AG09319 (cell line): ENCODE measurements at regions not wholly inside any gene's neighbourhood (a gene's known extent, or its start where the extent isn't known, plus 50 kb on each side); places are given as distances from the start of the nearest gene placed in this dataset.

Experiments
- DNase-seq: peaks from one replicate; pipeline ENCODE4 v3.0.0-alpha.2; 2010; ENCODE audit warnings: low read depth; ENCODE audit errors: extremely low read depth
- TF ChIP-seq, protein P1 (sequence below): IDR thresholded peaks from 2 replicates; pipeline ENCODE4 v1.5.1; 2011; ENCODE audit warnings: low read depth, mild to moderate bottlenecking, inconsistent platforms, low read length, moderate library complexity

DNA sequence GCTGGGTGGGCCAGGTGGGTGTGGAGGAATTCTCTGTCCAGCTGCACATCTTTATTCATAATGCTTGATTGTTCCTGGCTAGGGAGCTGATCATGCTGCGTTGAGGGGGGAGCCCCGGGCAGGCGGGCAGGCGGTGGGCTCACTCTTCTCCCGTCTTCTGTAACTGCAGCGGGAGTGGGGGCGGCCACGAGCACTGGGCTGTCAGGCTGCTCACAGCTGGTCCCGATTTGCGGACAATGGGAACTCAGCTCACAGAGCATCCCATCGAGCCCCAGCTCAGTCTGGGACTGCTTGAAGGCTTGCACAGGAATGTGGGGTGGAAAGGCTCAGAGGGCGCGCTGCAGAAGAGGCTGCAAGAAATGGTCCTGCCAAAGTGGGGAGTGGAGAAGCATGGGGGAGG is 63.8 kb downstream of the EFNB1 start:
- no peak for DNase-seq
- TF ChIP-seq, protein P1, sequence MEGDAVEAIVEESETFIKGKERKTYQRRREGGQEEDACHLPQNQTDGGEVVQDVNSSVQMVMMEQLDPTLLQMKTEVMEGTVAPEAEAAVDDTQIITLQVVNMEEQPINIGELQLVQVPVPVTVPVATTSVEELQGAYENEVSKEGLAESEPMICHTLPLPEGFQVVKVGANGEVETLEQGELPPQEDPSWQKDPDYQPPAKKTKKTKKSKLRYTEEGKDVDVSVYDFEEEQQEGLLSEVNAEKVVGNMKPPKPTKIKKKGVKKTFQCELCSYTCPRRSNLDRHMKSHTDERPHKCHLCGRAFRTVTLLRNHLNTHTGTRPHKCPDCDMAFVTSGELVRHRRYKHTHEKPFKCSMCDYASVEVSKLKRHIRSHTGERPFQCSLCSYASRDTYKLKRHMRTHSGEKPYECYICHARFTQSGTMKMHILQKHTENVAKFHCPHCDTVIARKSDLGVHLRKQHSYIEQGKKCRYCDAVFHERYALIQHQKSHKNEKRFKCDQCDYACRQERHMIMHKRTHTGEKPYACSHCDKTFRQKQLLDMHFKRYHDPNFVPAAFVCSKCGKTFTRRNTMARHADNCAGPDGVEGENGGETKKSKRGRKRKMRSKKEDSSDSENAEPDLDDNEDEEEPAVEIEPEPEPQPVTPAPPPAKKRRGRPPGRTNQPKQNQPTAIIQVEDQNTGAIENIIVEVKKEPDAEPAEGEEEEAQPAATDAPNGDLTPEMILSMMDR, result no peak

DNA sequence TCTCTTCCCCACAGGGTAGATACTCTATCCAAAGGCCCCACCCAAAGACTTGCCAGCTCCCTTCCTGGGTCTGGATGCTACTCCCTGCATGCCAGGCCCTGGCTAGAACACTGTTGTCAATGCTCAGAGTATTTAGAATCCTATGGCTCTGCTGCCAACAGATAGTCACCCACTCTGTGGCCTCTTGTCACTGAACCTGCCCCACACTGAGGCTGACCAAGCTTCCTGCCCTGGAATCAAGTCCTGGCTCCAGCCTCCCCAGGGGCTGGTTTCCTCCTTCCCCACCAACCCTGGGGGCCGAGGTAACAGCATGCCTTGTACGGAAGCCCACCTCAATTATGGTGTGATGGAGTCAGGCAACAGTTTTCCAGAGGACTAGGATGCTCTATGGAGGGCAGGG is 63.3 kb downstream of the EFNB1 start:
- TF ChIP-seq, protein P1, result no peak
- no peak for DNase-seq
